Smooth muscle cell (in vitro differentiated cells): ENCODE measurements at regions not wholly inside any gene's neighbourhood (a gene's known extent, or its start where the extent isn't known, plus 50 kb on each side); places are given as distances from the start of the nearest gene placed in this dataset.

Experiments
- DNase-seq: peaks from one replicate; lab custom pipeline; 2025; ENCODE audit not compliant: unreplicated experiment; lab: John Stamatoyannopoulos, UW
- H2AFZ ChIP-seq: fragments of 200-600 bp; sonication (generic); 2 replicates; pipeline ENCODE4 v1.6.0; 2016; ENCODE audit warnings: antibody characterized with exemption, low read depth, mild to moderate bottlenecking
- H3F3A ChIP-seq: fragments of 200-600 bp; sonication (generic); 2 replicates; pipeline ENCODE4 v1.6.0; 2017; ENCODE audit warnings: antibody characterized with exemption, low read depth
- H3K27ac ChIP-seq: fragments of 200-600 bp; sonication (generic); 2 replicates; pipeline ENCODE4 v1.5.1; 2016; ENCODE audit warnings: low read depth, mild to moderate bottlenecking
- H3K27me3 ChIP-seq: fragments of 200-600 bp; sonication (generic); 2 replicates; pipeline ENCODE4 v1.6.1; 2016; ENCODE audit warnings: low read depth, mild to moderate bottlenecking
- H3K36me3 ChIP-seq: fragments of 200-600 bp; sonication (generic); 2 replicates; pipeline ENCODE4 v1.5.1; 2016; ENCODE audit warnings: low read depth
- H3K4me1 ChIP-seq: fragments of 200-600 bp; sonication (generic); 2 replicates; pipeline ENCODE4 v1.5.1; 2016; ENCODE audit warnings: low read depth
- H3K4me2 ChIP-seq: fragments of 200-600 bp; sonication (generic); 2 replicates; pipeline ENCODE4 v1.6.0; 2016; ENCODE audit warnings: mild to moderate bottlenecking
- H3K4me3 ChIP-seq: fragments of 200-600 bp; sonication (generic); 2 replicates; pipeline ENCODE4 v1.5.1; 2016; ENCODE audit warnings: mild to moderate bottlenecking
- H3K79me2 ChIP-seq: fragments of 200-600 bp; sonication (generic); 2 replicates; pipeline ENCODE4 v1.6.0; 2016; ENCODE audit warnings: low read depth, mild to moderate bottlenecking
- H3K9ac ChIP-seq: fragments of 200-600 bp; sonication (generic); 2 replicates; pipeline ENCODE4 v1.6.0; 2016; ENCODE audit warnings: low read depth
- H3K9me3 ChIP-seq: fragments of 200-600 bp; sonication (generic); replicated peaks from 2 replicates; pipeline ENCODE4 v1.5.1; 2016; ENCODE audit warnings: low read depth
- H4K20me1 ChIP-seq: fragments of 200-600 bp; sonication (generic); 2 replicates; pipeline ENCODE4 v1.6.0; 2016; ENCODE audit warnings: low read depth
- WGBS: methylation state at CpG from one replicate; pipeline ENCODE4 v1.1.7; 2016; ENCODE audit warnings: low lambda C conversion rate; 5-methylcytosine and 5-hydroxymethylcytosine counted together
- TF ChIP-seq, protein P1 (sequence below): fragments of 200-600 bp; sonication (generic); IDR thresholded peaks from 2 replicates; pipeline ENCODE4 v1.5.1; 2017; ENCODE audit warnings: borderline replicate concordance, mild to moderate bottlenecking, antibody characterized with exemption; ENCODE audit not compliant: insufficient read depth, poor library complexity, severe bottlenecking

GRCh38 chr11:70654016-70654415 lies 255.7 kb downstream of the CTTN start:
- Histone ChIP-seq H3K9ac (no peak overlapping the region), H3K79me2 (no peaks in the 10 kb centered on the region), H3K4me3 (no peak overlapping the region), H3K9me3 (no peaks in the 10 kb centered on the region), H3K27me3 (no peaks in the 10 kb centered on the region), H3K4me1 (no peaks in the 10 kb centered on the region), H3F3A (no peaks in the 10 kb centered on the region), H4K20me1 (peaks cover 34% of the 10 kb centered on the region), H2AFZ (no peak overlapping the region), H3K27ac (no peak overlapping the region), H3K36me3 (no peaks in the 10 kb centered on the region), H3K4me2 (no peak overlapping the region)
- TF ChIP-seq, protein P1, sequence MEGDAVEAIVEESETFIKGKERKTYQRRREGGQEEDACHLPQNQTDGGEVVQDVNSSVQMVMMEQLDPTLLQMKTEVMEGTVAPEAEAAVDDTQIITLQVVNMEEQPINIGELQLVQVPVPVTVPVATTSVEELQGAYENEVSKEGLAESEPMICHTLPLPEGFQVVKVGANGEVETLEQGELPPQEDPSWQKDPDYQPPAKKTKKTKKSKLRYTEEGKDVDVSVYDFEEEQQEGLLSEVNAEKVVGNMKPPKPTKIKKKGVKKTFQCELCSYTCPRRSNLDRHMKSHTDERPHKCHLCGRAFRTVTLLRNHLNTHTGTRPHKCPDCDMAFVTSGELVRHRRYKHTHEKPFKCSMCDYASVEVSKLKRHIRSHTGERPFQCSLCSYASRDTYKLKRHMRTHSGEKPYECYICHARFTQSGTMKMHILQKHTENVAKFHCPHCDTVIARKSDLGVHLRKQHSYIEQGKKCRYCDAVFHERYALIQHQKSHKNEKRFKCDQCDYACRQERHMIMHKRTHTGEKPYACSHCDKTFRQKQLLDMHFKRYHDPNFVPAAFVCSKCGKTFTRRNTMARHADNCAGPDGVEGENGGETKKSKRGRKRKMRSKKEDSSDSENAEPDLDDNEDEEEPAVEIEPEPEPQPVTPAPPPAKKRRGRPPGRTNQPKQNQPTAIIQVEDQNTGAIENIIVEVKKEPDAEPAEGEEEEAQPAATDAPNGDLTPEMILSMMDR: no peak
- DNase-seq: no peak
- 88% methylated on average over 8 of the region's 8 CpGs for WGBS

GRCh38 chr11:70655816-70656215 lies 257.5 kb downstream of the CTTN start:
- no peak for DNase-seq
- H3K9me3 ChIP-seq: no peaks in the 10 kb centered on the region
- 95% methylated on average over 8 of the region's 8 CpGs for WGBS
- no peaks in the 10 kb centered on the region for H3K36me3 ChIP-seq
- no peak overlapping the region for H3K27ac ChIP-seq
- no peaks in the 10 kb centered on the region for H3F3A ChIP-seq
- peaks cover 3% of the 10 kb centered on the region for H3K27me3 ChIP-seq
- H3K9ac ChIP-seq: no peak overlapping the region
- H3K4me2 ChIP-seq: no peak overlapping the region
- H3K4me3 ChIP-seq: no peak overlapping the region
- no peak overlapping the region for H2AFZ ChIP-seq
- TF ChIP-seq, protein P1: no peak
- H3K79me2 ChIP-seq: no peaks in the 10 kb centered on the region
- H3K4me1 ChIP-seq: no peaks in the 10 kb centered on the region
- H4K20me1 ChIP-seq: peaks cover 26% of the 10 kb centered on the region

DNA sequence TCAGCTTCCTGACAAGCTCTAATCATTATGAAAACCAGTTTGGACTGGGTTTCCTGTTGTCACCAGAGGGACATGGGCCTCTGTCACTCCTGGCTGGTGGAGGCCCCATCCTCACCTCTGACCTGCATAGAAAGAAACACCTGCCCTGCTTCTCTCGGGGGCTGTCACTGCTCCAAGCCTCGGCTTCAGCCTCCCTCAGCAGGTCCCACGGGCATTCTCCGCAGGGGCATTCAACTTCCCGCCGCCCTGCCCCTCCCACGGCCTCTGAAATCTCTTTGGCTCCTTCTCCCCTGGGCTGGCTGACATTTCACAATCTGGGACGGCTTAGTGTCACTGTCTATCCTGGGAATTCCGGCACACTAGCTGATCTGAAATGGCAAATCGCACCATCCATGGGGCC lies 257.9 kb downstream of the CTTN start:
- Histone ChIP-seq H3K36me3 (no peaks in the 10 kb centered on the region), H3F3A (no peaks in the 10 kb centered on the region), H3K27me3 (peaks cover 7% of the 10 kb centered on the region), H3K9me3 (no peaks in the 10 kb centered on the region), H3K79me2 (no peaks in the 10 kb centered on the region), H3K27ac (no peak overlapping the region), H3K4me2 (no peak overlapping the region), H2AFZ (no peak overlapping the region), H3K9ac (no peak overlapping the region), H4K20me1 (peaks cover 23% of the 10 kb centered on the region), H3K4me3 (no peak overlapping the region), H3K4me1 (no peaks in the 10 kb centered on the region)
- no peak for DNase-seq
- WGBS: 85% methylated on average over 9 of the region's 10 CpGs
- TF ChIP-seq, protein P1: no peak

DNA sequence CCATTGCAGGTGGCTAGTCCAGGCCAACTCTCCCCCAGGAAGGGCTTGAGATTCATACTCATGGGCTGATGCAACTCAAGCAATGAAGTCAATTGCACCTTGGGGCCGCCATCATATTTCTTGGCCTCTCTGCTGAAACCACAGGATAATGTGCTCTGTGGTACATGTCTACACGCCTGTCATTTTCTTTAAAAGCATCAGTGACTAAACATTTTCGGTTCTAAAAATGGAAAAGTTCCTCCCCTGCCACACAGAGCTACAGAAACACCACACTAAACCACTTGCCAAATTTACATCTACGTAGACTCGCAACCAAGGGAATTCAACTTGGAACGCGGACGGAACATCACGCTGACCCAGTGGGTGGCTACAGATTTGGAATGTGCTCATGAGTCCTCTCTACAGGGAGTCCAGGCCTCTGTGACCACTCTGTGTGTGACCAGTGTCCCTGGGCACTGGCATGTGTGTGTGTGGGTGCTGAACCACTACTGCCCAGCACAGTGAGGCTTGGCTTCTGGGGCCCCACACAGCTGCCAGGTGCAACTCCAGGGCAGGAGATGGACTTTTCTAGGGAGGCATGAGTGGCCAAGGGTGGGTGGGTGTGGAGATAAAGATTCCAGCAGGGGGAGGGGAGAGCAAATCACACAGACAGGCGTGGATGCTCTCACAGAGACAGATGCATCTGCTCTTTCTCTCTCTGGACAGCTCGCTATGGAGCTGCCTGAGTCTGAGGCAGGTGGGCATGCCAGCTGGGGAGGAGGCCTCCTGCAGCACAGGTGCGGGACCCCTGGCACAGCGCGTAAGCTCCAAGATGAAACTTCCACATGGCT lies 261.9 kb downstream of the CTTN start:
- WGBS: 94% methylated on average over 14 of the region's 14 CpGs
- Histone ChIP-seq H3K27ac (no peak overlapping the region), H3K4me2 (no peak overlapping the region), H3K27me3 (peaks cover 29% of the 10 kb centered on the region), H3K79me2 (no peaks in the 10 kb centered on the region), H3K4me3 (no peak overlapping the region), H2AFZ (no peak overlapping the region), H3K36me3 (no peaks in the 10 kb centered on the region), H3K9ac (no peak overlapping the region), H4K20me1 (peaks cover 21% of the 10 kb centered on the region), H3F3A (no peaks in the 10 kb centered on the region), H3K9me3 (no peaks in the 10 kb centered on the region), H3K4me1 (peaks cover 9% of the 10 kb centered on the region)
- DNase-seq: no peak
- TF ChIP-seq, protein P1: no peak
